NB4 (cell line): ENCODE measurements at regions not wholly inside any gene's neighbourhood (a gene's known extent, or its start where the extent isn't known, plus 50 kb on each side); places are given as distances from the start of the nearest gene placed in this dataset.

Experiments used
- DNase-seq: peaks from one replicate; pipeline ENCODE4 v3.0.0; 2010; ENCODE audit warnings: low read depth
- H3K4me3 ChIP-seq: one replicate; pipeline ENCODE4 v1.5.1; 2011; ENCODE audit warnings: mild to moderate bottlenecking, low read depth, low read length, moderate library complexity
- MYC ChIP-seq: IDR thresholded peaks from 2 replicates; pipeline ENCODE4 v1.6.1; 2011; ENCODE audit warnings: low read depth, low read length
- POLR2A ChIP-seq: IDR thresholded peaks from 2 replicates; pipeline ENCODE4 v1.6.1; 2011; ENCODE audit warnings: mild to moderate bottlenecking; ENCODE audit not compliant: insufficient read length; ENCODE audit errors: extremely low read depth
- TF ChIP-seq, protein P1 (sequence below): IDR thresholded peaks from 2 replicates; pipeline ENCODE4 v1.6.1; 2011; ENCODE audit warnings: low read depth, low read length
- TF ChIP-seq, protein P2 (sequence below): IDR thresholded peaks from one replicate; pipeline ENCODE4 v1.5.1; 2012; ENCODE audit warnings: low read depth, low read length

DNA sequence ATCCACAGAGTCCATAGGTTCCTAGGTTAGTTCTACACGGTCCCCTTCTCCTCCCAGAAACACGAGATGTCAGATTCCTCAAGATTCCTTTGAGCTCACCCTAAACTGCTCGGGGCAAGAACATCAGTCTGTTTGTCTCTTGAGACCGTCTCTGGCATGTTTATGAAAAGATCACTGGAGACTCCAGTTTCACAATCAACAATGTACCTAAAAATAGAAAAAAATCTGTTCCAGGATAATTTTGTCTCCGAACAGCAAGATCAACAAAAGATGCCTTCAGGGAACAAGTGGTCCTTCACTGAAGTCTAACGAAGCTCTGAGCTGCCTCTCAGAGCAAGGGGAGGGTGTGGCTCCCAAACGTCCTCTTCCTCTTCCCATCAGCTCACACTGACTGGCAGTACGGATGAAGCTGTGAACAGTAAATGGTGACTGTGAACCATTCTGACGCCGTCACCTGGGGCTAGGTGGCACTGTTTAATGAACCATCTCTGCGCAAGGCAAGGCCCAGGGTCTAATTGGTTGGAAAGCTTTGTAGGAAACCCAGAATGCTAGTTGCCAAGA, 156.2 kb upstream of the LYZL1 start:
- no peak overlapping the region for H3K4me3 ChIP-seq
- no peak for DNase-seq
- no peak for TF ChIP-seq MYC
- TF ChIP-seq, protein P1, sequence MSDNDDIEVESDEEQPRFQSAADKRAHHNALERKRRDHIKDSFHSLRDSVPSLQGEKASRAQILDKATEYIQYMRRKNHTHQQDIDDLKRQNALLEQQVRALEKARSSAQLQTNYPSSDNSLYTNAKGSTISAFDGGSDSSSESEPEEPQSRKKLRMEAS: no peak
- no peak for TF ChIP-seq POLR2A
- TF ChIP-seq, protein P2, sequence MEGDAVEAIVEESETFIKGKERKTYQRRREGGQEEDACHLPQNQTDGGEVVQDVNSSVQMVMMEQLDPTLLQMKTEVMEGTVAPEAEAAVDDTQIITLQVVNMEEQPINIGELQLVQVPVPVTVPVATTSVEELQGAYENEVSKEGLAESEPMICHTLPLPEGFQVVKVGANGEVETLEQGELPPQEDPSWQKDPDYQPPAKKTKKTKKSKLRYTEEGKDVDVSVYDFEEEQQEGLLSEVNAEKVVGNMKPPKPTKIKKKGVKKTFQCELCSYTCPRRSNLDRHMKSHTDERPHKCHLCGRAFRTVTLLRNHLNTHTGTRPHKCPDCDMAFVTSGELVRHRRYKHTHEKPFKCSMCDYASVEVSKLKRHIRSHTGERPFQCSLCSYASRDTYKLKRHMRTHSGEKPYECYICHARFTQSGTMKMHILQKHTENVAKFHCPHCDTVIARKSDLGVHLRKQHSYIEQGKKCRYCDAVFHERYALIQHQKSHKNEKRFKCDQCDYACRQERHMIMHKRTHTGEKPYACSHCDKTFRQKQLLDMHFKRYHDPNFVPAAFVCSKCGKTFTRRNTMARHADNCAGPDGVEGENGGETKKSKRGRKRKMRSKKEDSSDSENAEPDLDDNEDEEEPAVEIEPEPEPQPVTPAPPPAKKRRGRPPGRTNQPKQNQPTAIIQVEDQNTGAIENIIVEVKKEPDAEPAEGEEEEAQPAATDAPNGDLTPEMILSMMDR: no peak

DNA sequence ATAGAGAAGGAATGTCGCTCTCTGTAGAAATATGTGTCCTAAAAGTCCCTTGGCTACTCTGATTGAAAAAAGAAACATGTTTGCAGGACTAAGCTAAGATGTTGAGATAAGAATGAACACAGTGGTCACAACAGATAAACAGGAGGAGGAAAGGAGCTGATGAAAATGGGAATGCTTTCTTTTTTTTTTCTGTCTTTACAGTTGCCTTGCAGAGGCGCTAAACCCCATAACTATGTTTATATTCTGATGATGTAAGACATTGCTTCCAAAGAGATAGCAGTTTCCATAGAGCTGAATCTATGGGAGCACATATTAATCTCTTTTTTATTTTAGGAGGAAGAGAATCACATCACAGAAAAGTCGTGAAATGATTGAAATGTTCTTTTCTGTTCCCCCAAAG, 153.5 kb upstream of the LYZL1 start:
- TF ChIP-seq MYC: no peak
- TF ChIP-seq, protein P2: no peak
- no peak for TF ChIP-seq POLR2A
- TF ChIP-seq, protein P1: no peak
- H3K4me3 ChIP-seq: no peak overlapping the region
- DNase-seq: no peak

DNA sequence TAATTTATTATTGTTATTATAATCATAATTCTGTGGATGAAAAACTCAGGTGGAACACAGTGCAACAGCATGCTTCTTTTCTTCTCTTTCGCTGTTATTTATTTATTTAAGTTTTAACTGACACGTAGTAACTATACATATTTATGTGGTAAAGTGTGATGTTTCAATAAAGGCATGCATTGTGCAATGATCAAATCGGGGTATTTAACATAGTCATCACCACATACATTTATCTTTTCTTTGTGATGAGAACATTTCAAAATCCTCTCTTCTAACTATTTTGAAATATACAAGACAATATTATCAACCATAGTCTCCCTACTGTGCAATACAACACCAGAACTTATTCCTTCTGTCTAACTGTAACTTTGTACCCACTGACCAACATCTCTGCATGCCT, 152.5 kb upstream of the LYZL1 start:
- no peak for DNase-seq
- H3K4me3 ChIP-seq: no peak overlapping the region
- TF ChIP-seq, protein P1: no peak
- TF ChIP-seq MYC: no peak
- no peak for TF ChIP-seq POLR2A
- TF ChIP-seq, protein P2: no peak

DNA sequence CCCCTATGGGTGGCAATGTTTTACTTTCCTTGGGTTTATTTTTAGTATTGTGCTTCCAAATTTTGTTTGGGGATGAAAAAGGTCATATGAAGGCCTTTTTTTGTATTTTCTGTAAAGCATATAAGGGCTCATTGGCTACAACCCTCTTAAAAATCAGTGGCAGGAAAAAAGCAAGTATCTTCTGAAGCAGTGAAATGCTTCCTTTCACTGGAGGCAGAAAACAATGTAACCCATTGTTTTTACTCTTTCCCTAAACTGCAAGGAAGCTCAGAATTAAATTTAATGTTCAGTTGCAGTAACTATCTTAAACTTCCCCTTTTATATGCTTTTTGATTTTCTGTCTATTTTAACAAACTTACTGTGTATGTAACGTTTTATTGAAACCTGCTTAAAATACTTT, 148.7 kb upstream of the LYZL1 start:
- DNase-seq: no peak
- no peak overlapping the region for H3K4me3 ChIP-seq
- TF ChIP-seq POLR2A: no peak

DNA sequence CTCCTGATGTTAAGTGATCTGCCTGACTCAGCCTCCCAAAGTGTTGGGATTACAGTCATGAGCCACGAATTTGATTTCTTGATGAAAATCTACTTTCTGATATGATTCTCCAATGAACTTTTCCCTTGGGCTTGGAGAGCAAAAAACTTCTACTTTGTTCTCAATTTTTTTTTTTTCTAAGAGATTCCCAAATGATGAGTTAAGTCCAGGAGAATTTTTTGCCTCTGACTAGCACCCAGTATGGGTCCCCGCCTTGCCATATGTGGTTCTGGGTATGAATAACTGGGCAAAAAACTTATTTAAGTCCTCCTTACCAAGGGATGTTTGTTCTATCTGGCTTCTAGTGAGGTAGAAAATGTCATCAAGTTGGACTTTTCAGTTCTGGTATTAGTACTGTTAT, 147.9 kb upstream of the LYZL1 start:
- TF ChIP-seq, protein P2: no peak
- TF ChIP-seq POLR2A (no peak), MYC (no peak)
- TF ChIP-seq, protein P1: no peak
- no peak for DNase-seq
- no peak overlapping the region for H3K4me3 ChIP-seq

DNA sequence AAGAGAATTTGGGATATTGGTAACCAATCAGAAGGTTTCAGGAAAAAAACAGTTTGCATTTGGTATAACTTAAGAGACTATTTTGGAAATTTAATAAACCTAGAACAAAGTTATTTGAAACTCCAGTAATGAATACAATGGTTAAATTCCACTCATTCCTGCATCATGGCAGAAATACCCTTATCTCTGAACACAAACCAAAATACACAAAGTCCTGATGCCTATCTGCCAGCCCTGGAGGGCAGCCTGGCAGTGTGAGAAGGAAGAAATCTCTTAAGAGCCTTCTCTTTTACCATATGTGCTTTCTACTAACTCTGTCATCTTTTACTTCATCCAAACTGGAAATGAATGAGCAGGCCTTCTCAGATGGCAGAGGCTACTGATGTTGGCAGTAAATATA, 147.1 kb upstream of the LYZL1 start:
- no peak overlapping the region for H3K4me3 ChIP-seq
- no peak for DNase-seq
- TF ChIP-seq, protein P1: no peak
- TF ChIP-seq MYC: no peak
- TF ChIP-seq POLR2A: no peak
- TF ChIP-seq, protein P2: no peak
